GM18520 (cell line): ENCODE measurements at regions not wholly inside any gene's neighbourhood (a gene's known extent, or its start where the extent isn't known, plus 50 kb on each side); places are given as distances from the start of the nearest gene placed in this dataset.
A peak's percentile ranks its signal among the peaks of the same experiment; 100 is the strongest.

Experiments used
- ATAC-seq: cut with Tn5 transposase; IDR thresholded peaks from one replicate; pipeline ENCODE4 v1.9.1; 2021; ENCODE audit not compliant: unreplicated experiment

- no peak for ATAC-seq
These were observed 108.0 kb downstream of the HTR5A start for GRCh38 chr7:155178096-155178495.

GRCh38 chr7:155181768-155182167 is 111.6 kb downstream of the HTR5A start:
- no peak for ATAC-seq

GRCh38 chr7:155182406-155182970 is 112.4 kb downstream of the HTR5A start:
- ATAC-seq = no peak

GRCh38 chr7:155183655-155184054 is 113.5 kb downstream of the HTR5A start:
- no peak for ATAC-seq

- ATAC-seq = no peak
These were observed 112.8 kb upstream of the INSIG1 start for GRCh38 chr7:155184923-155185322.

- no peak for ATAC-seq
These were observed 110.5 kb upstream of the INSIG1 start for GRCh38 chr7:155187061-155187785.

GRCh38 chr7:155188357-155188756 is 109.3 kb upstream of the INSIG1 start:
- no peak for ATAC-seq

- no peak for ATAC-seq
These were observed 108.7 kb upstream of the INSIG1 start for GRCh38 chr7:155188821-155189581.

- no peak for ATAC-seq
These were observed 108.1 kb upstream of the INSIG1 start for GRCh38 chr7:155189590-155189989.

GRCh38 chr7:155190688-155191087 is 107.0 kb upstream of the INSIG1 start:
- no peak for ATAC-seq

GRCh38 chr7:155191137-155191536 is 106.5 kb upstream of the INSIG1 start:
- no peak for ATAC-seq

- peak; percentile 63 for ATAC-seq
These were observed 105.7 kb upstream of the INSIG1 start for GRCh38 chr7:155191901-155192478.

- ATAC-seq = no peak
These were observed 104.6 kb upstream of the INSIG1 start for GRCh38 chr7:155192961-155193640.

GRCh38 chr7:155193716-155194115 is 104.0 kb upstream of the INSIG1 start:
- no peak for ATAC-seq

- ATAC-seq = no peak
These were observed 103.1 kb upstream of the INSIG1 start for GRCh38 chr7:155194382-155195140.

- ATAC-seq = no peak
These were observed 101.6 kb upstream of the INSIG1 start for GRCh38 chr7:155195939-155196523.

- ATAC-seq = no peak
These were observed 99.3 kb upstream of the INSIG1 start for GRCh38 chr7:155198196-155198892.

GRCh38 chr7:155198901-155199845 is 98.5 kb upstream of the INSIG1 start:
- peak; percentile 62 for ATAC-seq
